H1 (cell line): ENCODE measurements at regions not wholly inside any gene's neighbourhood (a gene's known extent, or its start where the extent isn't known, plus 50 kb on each side); places are given as distances from the start of the nearest gene placed in this dataset.

ENCODE experiments used
- CTCF ChIA-PET: fragments of 300-600 bp; sonication (Branson Sonifier 250); formaldehyde crosslinking; loops from one replicate; lab custom pipeline; 2021; ENCODE audit not compliant: partially characterized antibody; lab: Charles Lee
- POLR2A ChIA-PET: fragments of 300-600 bp; sonication (Branson Sonifier 250); formaldehyde crosslinking; loops from one replicate; lab custom pipeline; 2021; ENCODE audit warnings: inconsistent platforms; ENCODE audit not compliant: partially characterized antibody; lab: Charles Lee
- DNase-seq, 2 experiments: peaks; one replicate each; pipeline versions ENCODE4 v3.0.0 to v3.0.0-alpha.2; 2010 to 2022; ENCODE audit warnings: low spot score in 2 of 2, low read depth in 1 of 2, mixed read lengths in 1 of 2
- FAIRE-seq: peaks from 2 replicates; lab custom pipeline; 2011; peaks lifted over from hg19 to GRCh38; lab: Jason Lieb, UNC
- H2AFZ ChIP-seq: 2 replicates; pipeline ENCODE4 v1.8.1; 2012; ENCODE audit warnings: low read length, inconsistent platforms
- H2AK5ac ChIP-seq: 2 replicates; pipeline ENCODE4 v1.6.1; 2013; ENCODE audit warnings: low read depth, low read length
- H2BK120ac ChIP-seq: replicated peaks from 2 replicates; pipeline ENCODE3; 2013; ENCODE audit warnings: low read depth, low read length, inconsistent platforms
- H2BK12ac ChIP-seq: 2 replicates; pipeline ENCODE4 v1.6.1; 2013; ENCODE audit warnings: low read depth, low read length
- H2BK15ac ChIP-seq: 2 replicates; pipeline ENCODE4 v1.6.1; 2013; ENCODE audit warnings: low read length
- H2BK20ac ChIP-seq: 2 replicates; pipeline ENCODE4 v1.6.1; 2013; ENCODE audit warnings: low read length
- H2BK5ac ChIP-seq: 2 replicates; pipeline ENCODE4 v1.6.1; 2013; ENCODE audit warnings: low read depth, low read length
- H3K14ac ChIP-seq: 2 replicates; pipeline ENCODE4 v1.6.1; 2013; ENCODE audit warnings: inconsistent platforms; ENCODE audit not compliant: insufficient read length
- H3K18ac ChIP-seq: 2 replicates; pipeline ENCODE4 v1.6.1; 2013; ENCODE audit warnings: low read length; ENCODE audit errors: extremely low read depth
- H3K23ac ChIP-seq: 2 replicates; pipeline ENCODE4 v1.6.1; 2013; ENCODE audit warnings: inconsistent platforms; ENCODE audit not compliant: insufficient read length
- H3K23me2 ChIP-seq: 2 replicates; pipeline ENCODE4 v1.6.1; 2013; ENCODE audit warnings: low read depth, low read length
- H3K27ac ChIP-seq: 2 replicates; pipeline ENCODE4 v1.6.1; 2011; ENCODE audit warnings: low read depth, low read length, inconsistent platforms
- H3K27me3 ChIP-seq, 4 experiments: replicated peaks in 1 of 4; 1 replicate in 1 of 4; 2 replicates in 3 of 4; pipeline versions ENCODE4 v1.6.1 to v1.8.1; 2011 to 2013; ENCODE audit warnings: low read length in 3 of 4, mild to moderate bottlenecking in 3 of 4, inconsistent platforms in 2 of 4, mixed read lengths in 2 of 4, moderate library complexity in 1 of 4; ENCODE audit not compliant: control insufficient read depth in 3 of 4, insufficient read depth in 3 of 4; ENCODE audit errors: extremely low read depth in 1 of 4
- H3K36me3 ChIP-seq, 4 experiments: 2 replicates each; pipeline versions ENCODE4 v1.6.1 to v1.8.1; 2011 to 2013; ENCODE audit warnings: mild to moderate bottlenecking in 4 of 4, low read length in 3 of 4, moderate library complexity in 2 of 4, control low read depth in 1 of 4, inconsistent platforms in 1 of 4; ENCODE audit not compliant: insufficient read depth in 4 of 4, control insufficient read depth in 2 of 4
- H3K4ac ChIP-seq: replicated peaks from 2 replicates; pipeline ENCODE3; 2013; ENCODE audit warnings: low read length, low read depth, mixed read lengths, inconsistent platforms; ENCODE audit not compliant: insufficient read length
- H3K4me1 ChIP-seq, 4 experiments: replicated peaks in 1 of 4; 1 replicate in 1 of 4; 2 replicates in 3 of 4; pipeline versions ENCODE4 v1.6.1 to v1.8.1; 2011 to 2013; ENCODE audit warnings: low read length in 3 of 4, inconsistent platforms in 2 of 4, mixed read lengths in 1 of 4; ENCODE audit not compliant: insufficient read depth in 4 of 4, control insufficient read depth in 3 of 4
- H3K4me2 ChIP-seq, 2 experiments: 2 replicates each; pipeline versions ENCODE4 v1.6.1 to v1.8.1; 2011 to 2013; ENCODE audit warnings: low read depth in 2 of 2, low read length in 2 of 2, control low read depth in 1 of 2, inconsistent platforms in 1 of 2, mild to moderate bottlenecking in 1 of 2; ENCODE audit not compliant: insufficient read depth in 1 of 2
- H3K4me3 ChIP-seq, 4 experiments: fragments of 200-600, 300-600 bp in 1 of 4; sonication (generic), shearing (Covaris generic), sonication (Bioruptor Twin) in 1 of 4; 2 replicates each; pipeline versions ENCODE4 v1.5.1 to v1.8.1; 2011 to 2016; ENCODE audit warnings: low read length in 4 of 4, low read depth in 3 of 4, control low read depth in 2 of 4, inconsistent platforms in 2 of 4, mild to moderate bottlenecking in 2 of 4, mixed read lengths in 1 of 4, moderate library complexity in 1 of 4; ENCODE audit not compliant: insufficient read depth in 2 of 4; ENCODE audit errors: extremely low read depth in 1 of 4
- H3K56ac ChIP-seq: replicated peaks from 2 replicates; pipeline ENCODE3; 2013; ENCODE audit warnings: low read depth, mild to moderate bottlenecking, mixed read lengths, low read length, inconsistent platforms; ENCODE audit not compliant: insufficient read length
- H3K79me1 ChIP-seq: 2 replicates; pipeline ENCODE4 v1.6.1; 2013; ENCODE audit warnings: low read depth, low read length, control low read depth
- H3K79me2 ChIP-seq, 2 experiments: 2 replicates each; pipeline versions ENCODE4 v1.6.1 to v1.8.1; 2012 to 2013; ENCODE audit warnings: low read length in 2 of 2, mild to moderate bottlenecking in 2 of 2, inconsistent platforms in 1 of 2; ENCODE audit not compliant: insufficient read depth in 2 of 2, control insufficient read depth in 1 of 2
- H3K9ac ChIP-seq, 4 experiments: replicated peaks in 1 of 4; 1 replicate in 1 of 4; 2 replicates in 3 of 4; pipeline versions ENCODE4 v1.6.1 to v1.8.1; 2011 to 2013; ENCODE audit warnings: low read depth in 3 of 4, low read length in 3 of 4, control low read depth in 2 of 4, mild to moderate bottlenecking in 2 of 4, moderate library complexity in 2 of 4, inconsistent platforms in 1 of 4; ENCODE audit errors: extremely low read depth in 1 of 4
- H3K9me3 ChIP-seq, 2 experiments: 2 replicates each; pipeline versions ENCODE4 v1.6.1 to v1.8.1; 2012 to 2013; ENCODE audit warnings: mild to moderate bottlenecking in 2 of 2, moderate library complexity in 2 of 2, control low read depth in 1 of 2, inconsistent platforms in 1 of 2, low read depth in 1 of 2, low read length in 1 of 2, mixed read lengths in 1 of 2; ENCODE audit not compliant: insufficient read depth in 2 of 2
- H4K20me1 ChIP-seq, 2 experiments: replicated peaks in 1 of 2; 2 replicates each; pipeline versions ENCODE3 to v1.8.1; 2011 to 2013; ENCODE audit warnings: inconsistent platforms in 2 of 2, low read length in 2 of 2, mild to moderate bottlenecking in 1 of 2; ENCODE audit not compliant: insufficient read depth in 2 of 2, control insufficient read depth in 1 of 2
- H4K5ac ChIP-seq: 2 replicates; pipeline ENCODE4 v1.6.1; 2013; ENCODE audit warnings: low read length, low read depth, mixed read lengths, inconsistent platforms; ENCODE audit not compliant: insufficient read length
- H4K8ac ChIP-seq: 2 replicates; pipeline ENCODE4 v1.8.0; 2013; ENCODE audit warnings: mild to moderate bottlenecking, moderate library complexity, low read length, inconsistent platforms; ENCODE audit not compliant: insufficient read depth; ENCODE audit errors: extremely low read depth
- H4K91ac ChIP-seq: replicated peaks from 2 replicates; pipeline ENCODE3; 2013; ENCODE audit warnings: low read length, mixed read lengths, inconsistent platforms; ENCODE audit not compliant: insufficient read length
- ATF3 ChIP-seq: IDR thresholded peaks from 2 replicates; pipeline ENCODE4 v1.6.1; 2011; ENCODE audit warnings: low read depth, mild to moderate bottlenecking, low read length; ENCODE audit not compliant: insufficient read depth
- CBX8 ChIP-seq: fragments of 300-800, 300-1000 bp; sonication (generic); IDR thresholded peaks from 2 replicates; pipeline ENCODE4 v1.7.1; 2016; ENCODE audit warnings: low read depth, low read length, borderline replicate concordance
- CHD2 ChIP-seq: IDR thresholded peaks from 2 replicates; pipeline ENCODE4 v1.6.1; 2012; ENCODE audit warnings: low read length, improper control_type of control experiment
- E2F6 ChIP-seq: IDR thresholded peaks from 2 replicates; pipeline ENCODE4 v1.6.1; 2012; ENCODE audit warnings: inconsistent platforms
- MAX ChIP-seq: IDR thresholded peaks from 2 replicates; pipeline ENCODE4 v1.6.1; 2012; ENCODE audit warnings: inconsistent platforms
- NANOG ChIP-seq: IDR thresholded peaks from 2 replicates; pipeline ENCODE4 v1.6.1; 2011; ENCODE audit warnings: low read length, low read depth, mild to moderate bottlenecking, inconsistent platforms; ENCODE audit not compliant: insufficient read depth, poor library complexity, severe bottlenecking
- SIN3A ChIP-seq, 2 experiments: IDR thresholded peaks in 1 of 2; conservative IDR thresholded peaks in 1 of 2; 2 replicates each; pipeline ENCODE4 v1.6.1; 2011 to 2012; ENCODE audit warnings: low read length in 2 of 2, improper control_type of control experiment in 1 of 2, low read depth in 1 of 2, mild to moderate bottlenecking in 1 of 2
- USF2 ChIP-seq: IDR thresholded peaks from 2 replicates; pipeline ENCODE4 v1.6.1; 2011; ENCODE audit warnings: low read length, improper control_type of control experiment
- YY1 ChIP-seq: IDR thresholded peaks from 2 replicates; pipeline ENCODE4 v1.6.1; 2011; ENCODE audit warnings: low read depth, mild to moderate bottlenecking, low read length
- WGBS, 2 experiments: shearing (Covaris generic) in 1 of 2; methylation state at CpG; one replicate each; pipeline versions ENCODE4 v1.1.6 to v1.1.7; 2013 to 2015; ENCODE audit warnings: low lambda C conversion rate in 2 of 2, mixed read lengths in 2 of 2, inconsistent platforms in 1 of 2, low coverage in 1 of 2, missing lambda C conversion rate in 1 of 2; ENCODE audit not compliant: insufficient replicate concordance in 2 of 2, insufficient coverage in 1 of 2, insufficient read length in 1 of 2; ENCODE audit errors: extremely low coverage in 1 of 2, missing lambda C conversion rate in 1 of 2; 5-methylcytosine and 5-hydroxymethylcytosine counted together

- FAIRE-seq (no peak), DNase-seq (no peak)
- Histone ChIP-seq H2BK20ac (no peak overlapping the region; the same call in 1 of the 2 replicates), H3K56ac (no peak overlapping the region), H3K79me1 (no peaks in the 10 kb centered on the region), H2BK5ac (no peak overlapping the region), H4K5ac (no peak overlapping the region), H2AK5ac (no peak overlapping the region), H2AFZ (peak overlapping the region; percentile 42; the same call in 1 of the 2 replicates), H3K4me1 (peaks cover 0 to 3% (median 1%) of the 10 kb centered on the region in 4 experiments; a peak in 2 of 7 replicates), H4K20me1 (no peaks in the 10 kb centered on the region), H3K4ac (no peak overlapping the region), H3K27ac (no peak overlapping the region), H4K91ac (no peak overlapping the region), H2BK15ac (no peak overlapping the region), H3K23ac (no peak overlapping the region), H3K18ac (no peak overlapping the region), H2BK120ac (no peak overlapping the region), H3K14ac (no peak overlapping the region), H3K4me3 (no peak overlapping the region), H3K4me2 (no peak overlapping the region), H3K27me3 (no peaks in the 10 kb centered on the region), H4K8ac (no peak overlapping the region), H3K36me3 (no peaks in the 10 kb centered on the region), H3K9me3 (no peaks in the 10 kb centered on the region), H2BK12ac (no peak overlapping the region), H3K23me2 (no peaks in the 10 kb centered on the region), H3K9ac (no peak overlapping the region), H3K79me2 (no peaks in the 10 kb centered on the region)
- WGBS, 2 experiments, result 97% methylated on average over 4 of the region's 4 CpGs; no CpG with 5 or more reads in 1 of the 2 experiments
- ChIA-PET CTCF (interaction anchor here (0.6 to 2.7 kb wide), 6 partner anchors 11 to 262 kb away, joined by 3 to 12 read pairs (median 4); no protein-coding TSS in a partner anchor), POLR2A (interaction anchor here (1.3 kb wide), 2 partner anchors 9 to 25 kb away, joined by 3 to 4 read pairs; no protein-coding TSS in a partner anchor)
- TF ChIP-seq E2F6, result no peak
- no peak for TF ChIP-seq CHD2
- no peak for TF ChIP-seq ATF3
- no peak for TF ChIP-seq NANOG
- TF ChIP-seq CBX8, result no peak
- no peak for TF ChIP-seq MAX
- TF ChIP-seq SIN3A (conservative IDR thresholded peaks at IDR 0.05 in 1 of 2, IDR thresholded peaks at IDR 0.05 in 1 of 2; ENCODE audit: low read depth in 1 of 2, low read length in 2 of 2), result no peak
- TF ChIP-seq YY1, result no peak
- no peak for TF ChIP-seq USF2
These were observed 453.5 kb downstream of the SOX2 start for GRCh38 chr3:182165234-182165633.
